Testis (tissue), 2 donors: ENCODE measurements at regions not wholly inside any gene's neighbourhood (a gene's known extent, or its start where the extent isn't known, plus 50 kb on each side); places are given as distances from the start of the nearest gene placed in this dataset.

Experiments used
- POLR2A ChIP-seq: fragments of 450-650 bp; IDR thresholded peaks from one replicate; pipeline ENCODE4 v1.6.1; 2017; ENCODE audit warnings: antibody characterized with exemption, mild to moderate bottlenecking, moderate library complexity
- TF ChIP-seq, protein P1 (sequence below), 3 experiments: fragments of 450-650 bp in 2 of 3; fragments of 200-600 bp in 1 of 3; sonication (generic) in 1 of 3; IDR thresholded peaks; one replicate each; pipeline ENCODE4 v1.5.1; 2016 to 2019; ENCODE audit warnings: antibody characterized with exemption in 3 of 3, mild to moderate bottlenecking in 2 of 3, moderate library complexity in 1 of 3

DNA sequence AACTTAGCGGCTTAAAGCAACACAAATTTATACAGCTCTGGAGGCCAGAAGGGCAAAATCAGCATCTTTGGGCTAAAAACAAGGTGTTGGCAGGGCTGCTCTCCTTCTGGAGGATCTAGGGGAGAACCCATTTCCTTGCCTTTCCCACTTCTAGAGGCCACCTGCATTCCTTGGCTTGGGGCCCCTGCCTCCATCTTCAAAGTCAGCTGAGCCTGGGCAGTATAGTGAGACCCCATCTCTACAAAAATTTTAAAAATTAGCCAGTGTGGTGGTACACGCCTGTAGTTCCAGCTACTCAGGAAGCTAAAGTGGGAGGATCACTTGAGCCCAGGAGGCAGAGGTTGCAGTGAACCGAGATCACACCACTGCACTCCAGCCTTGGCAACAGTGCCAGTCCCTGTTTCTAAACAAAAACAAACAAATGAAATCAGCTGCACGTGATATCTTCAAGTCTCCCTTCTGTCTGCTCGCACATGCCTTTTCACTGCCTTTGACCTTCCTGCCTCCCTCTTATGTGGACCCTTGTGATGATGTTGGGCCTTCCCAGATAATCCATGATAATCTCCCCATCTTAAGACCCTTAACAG, 200.6 kb downstream of the ZFP36L2 start:
- TF ChIP-seq, protein P1, sequence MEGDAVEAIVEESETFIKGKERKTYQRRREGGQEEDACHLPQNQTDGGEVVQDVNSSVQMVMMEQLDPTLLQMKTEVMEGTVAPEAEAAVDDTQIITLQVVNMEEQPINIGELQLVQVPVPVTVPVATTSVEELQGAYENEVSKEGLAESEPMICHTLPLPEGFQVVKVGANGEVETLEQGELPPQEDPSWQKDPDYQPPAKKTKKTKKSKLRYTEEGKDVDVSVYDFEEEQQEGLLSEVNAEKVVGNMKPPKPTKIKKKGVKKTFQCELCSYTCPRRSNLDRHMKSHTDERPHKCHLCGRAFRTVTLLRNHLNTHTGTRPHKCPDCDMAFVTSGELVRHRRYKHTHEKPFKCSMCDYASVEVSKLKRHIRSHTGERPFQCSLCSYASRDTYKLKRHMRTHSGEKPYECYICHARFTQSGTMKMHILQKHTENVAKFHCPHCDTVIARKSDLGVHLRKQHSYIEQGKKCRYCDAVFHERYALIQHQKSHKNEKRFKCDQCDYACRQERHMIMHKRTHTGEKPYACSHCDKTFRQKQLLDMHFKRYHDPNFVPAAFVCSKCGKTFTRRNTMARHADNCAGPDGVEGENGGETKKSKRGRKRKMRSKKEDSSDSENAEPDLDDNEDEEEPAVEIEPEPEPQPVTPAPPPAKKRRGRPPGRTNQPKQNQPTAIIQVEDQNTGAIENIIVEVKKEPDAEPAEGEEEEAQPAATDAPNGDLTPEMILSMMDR (IDR thresholded peaks at IDR 0.05) = no peak
- no peak for TF ChIP-seq POLR2A
